Natural killer cell treated with Interleukin-12 subunit alpha and Interleukin-12 subunit beta and Interleukin-15 and Interleukin-18, amount 100 ng/mL, for 72 hours (primary cell): ENCODE measurements at regions not wholly inside any gene's neighbourhood (a gene's known extent, or its start where the extent isn't known, plus 50 kb on each side); places are given as distances from the start of the nearest gene placed in this dataset.
"Not testable (repeated sequence)": the region's sequence is repeated elsewhere in the genome, so short reads cannot be mapped to it uniquely, and the experiment has no call there.

ENCODE experiments used
- ATAC-seq, 2 donors: fragments of 150-1000 bp; cut with Tn5 transposase in 1 of 2; sonication (Bioruptor Pico), chemical (Tn5 transposase) in 1 of 2; 2 replicates each; pipeline ENCODE4 v1.10.0; 2021
- DNase-seq: peaks from one replicate; pipeline ENCODE4 v3.0.0; 2022; ENCODE audit warnings: low spot score
- H3K27ac Mint-ChIP-seq, 2 donors: 1 replicate in 1 of 2; 2 replicates in 1 of 2; pipeline ENCODE4 v1.8.0; 2022; ENCODE audit warnings: mixed read lengths in 2 of 2, mild to moderate bottlenecking in 1 of 2, moderate library complexity in 1 of 2
- H3K27me3 Mint-ChIP-seq, 2 donors: 1 replicate in 1 of 2; 2 replicates in 1 of 2; pipeline ENCODE4 v1.8.0; 2022; ENCODE audit warnings: mixed read lengths in 2 of 2
- H3K36me3 Mint-ChIP-seq: one replicate; pipeline ENCODE4 v1.8.0; 2022; ENCODE audit warnings: mixed read lengths
- H3K4me1 Mint-ChIP-seq, 2 donors: 1 replicate in 1 of 2; 2 replicates in 1 of 2; pipeline ENCODE4 v1.8.0; 2022; ENCODE audit warnings: low read depth in 2 of 2, mixed read lengths in 2 of 2, mild to moderate bottlenecking in 1 of 2
- H3K4me3 Mint-ChIP-seq: one replicate; pipeline ENCODE4 v1.8.0; 2022; ENCODE audit warnings: mixed read lengths
- H3K9me3 Mint-ChIP-seq: 2 replicates; pipeline ENCODE4 v1.8.0; 2022; ENCODE audit warnings: mixed read lengths

- no peaks in the 10 kb centered on the region for H3K4me1 Mint-ChIP-seq
- H3K9me3 Mint-ChIP-seq: peaks cover 28% of the 10 kb centered on the region
- H3K4me3 Mint-ChIP-seq: no peak overlapping the region
- no peak overlapping the region for H3K27ac Mint-ChIP-seq
- DNase-seq (no peak), ATAC-seq (no peak)
- H3K36me3 Mint-ChIP-seq: peaks cover 10% of the 10 kb centered on the region
- H3K27me3 Mint-ChIP-seq: no peaks in the 10 kb centered on the region
Measured at GRCh38 chr21:18832950-18833349, 429.4 kb upstream of the TMPRSS15 start.

- H3K9me3 Mint-ChIP-seq: peaks cover 33% of the 10 kb centered on the region
- H3K4me1 Mint-ChIP-seq: not testable (repeated sequence)
Measured at GRCh38 chr21:18834121-18834520, 430.5 kb upstream of the TMPRSS15 start.

GRCh38 chr21:18840239-18840638 is 436.7 kb upstream of the TMPRSS15 start:
- Mint-ChIP-seq H3K4me3 (no peak overlapping the region), H3K27ac (no peak overlapping the region), H3K36me3 (peaks cover 13% of the 10 kb centered on the region), H3K9me3 (peaks cover 31% of the 10 kb centered on the region), H3K4me1 (no peaks in the 10 kb centered on the region), H3K27me3 (no peaks in the 10 kb centered on the region)
- ATAC-seq (no peak), DNase-seq (no peak)

More at GRCh38 chr21:18834121-18834520, 430.5 kb upstream of the TMPRSS15 start:
- not testable (repeated sequence) for H3K27ac Mint-ChIP-seq, H3K27me3 Mint-ChIP-seq, ATAC-seq, H3K4me3 Mint-ChIP-seq, DNase-seq
- H3K36me3 Mint-ChIP-seq: peaks cover 13% of the 10 kb centered on the region

GRCh38 chr21:18857606-18858005 is 454.0 kb upstream of the TMPRSS15 start:
- not testable (repeated sequence) for H3K27ac Mint-ChIP-seq, DNase-seq, H3K4me3 Mint-ChIP-seq, H3K4me1 Mint-ChIP-seq, H3K27me3 Mint-ChIP-seq, ATAC-seq
- H3K36me3 Mint-ChIP-seq: peaks cover 19% of the 10 kb centered on the region
- peaks cover 20% of the 10 kb centered on the region for H3K9me3 Mint-ChIP-seq

GRCh38 chr21:18869104-18869503 is 465.5 kb upstream of the TMPRSS15 start:
- Mint-ChIP-seq H3K4me1 (no peaks in the 10 kb centered on the region), H3K9me3 (peaks cover 9% of the 10 kb centered on the region), H3K27ac (no peak overlapping the region), H3K4me3 (no peak overlapping the region), H3K27me3 (no peaks in the 10 kb centered on the region), H3K36me3 (peaks cover 6% of the 10 kb centered on the region)
- no peak for DNase-seq
- no peak for ATAC-seq

GRCh38 chr21:18877917-18878316 is 474.3 kb upstream of the TMPRSS15 start:
- no peaks in the 10 kb centered on the region for H3K27me3 Mint-ChIP-seq
- no peak for DNase-seq

GRCh38 chr21:18887922-18888602 is 484.5 kb upstream of the TMPRSS15 start:
- H3K4me1 Mint-ChIP-seq: no peaks in the 10 kb centered on the region
- H3K9me3 Mint-ChIP-seq: peaks cover 21% of the 10 kb centered on the region
- no peak for DNase-seq
- no peak overlapping the region for H3K4me3 Mint-ChIP-seq
- no peaks in the 10 kb centered on the region for H3K27me3 Mint-ChIP-seq
- H3K36me3 Mint-ChIP-seq: peaks cover 5% of the 10 kb centered on the region
- ATAC-seq: no peak
- H3K27ac Mint-ChIP-seq: no peak overlapping the region

More at GRCh38 chr21:18877917-18878316, 474.3 kb upstream of the TMPRSS15 start:
- no peaks in the 10 kb centered on the region for H3K4me1 Mint-ChIP-seq
- H3K4me3 Mint-ChIP-seq: no peak overlapping the region
- H3K9me3 Mint-ChIP-seq: peaks cover 8% of the 10 kb centered on the region
- no peak for ATAC-seq
- no peak overlapping the region for H3K27ac Mint-ChIP-seq
- H3K36me3 Mint-ChIP-seq: peaks cover 7% of the 10 kb centered on the region

- H3K9me3 Mint-ChIP-seq: peaks cover 6% of the 10 kb centered on the region
Measured at GRCh38 chr21:18893406-18893805, 489.8 kb upstream of the TMPRSS15 start.

GRCh38 chr21:18894387-18894786 is 490.8 kb upstream of the TMPRSS15 start:
- H3K9me3 Mint-ChIP-seq: peaks cover 6% of the 10 kb centered on the region
- H3K27me3 Mint-ChIP-seq: no peaks in the 10 kb centered on the region
- no peak overlapping the region for H3K4me3 Mint-ChIP-seq
- H3K36me3 Mint-ChIP-seq: peaks cover 6% of the 10 kb centered on the region
- H3K27ac Mint-ChIP-seq: no peak overlapping the region
- no peak for DNase-seq
- H3K4me1 Mint-ChIP-seq: no peaks in the 10 kb centered on the region
- ATAC-seq: no peak

More at GRCh38 chr21:18893406-18893805, 489.8 kb upstream of the TMPRSS15 start:
- no peak overlapping the region for H3K4me3 Mint-ChIP-seq
- no peaks in the 10 kb centered on the region for H3K4me1 Mint-ChIP-seq
- no peaks in the 10 kb centered on the region for H3K27me3 Mint-ChIP-seq
- H3K27ac Mint-ChIP-seq: no peak overlapping the region
- no peak for ATAC-seq
- no peak for DNase-seq
- H3K36me3 Mint-ChIP-seq: peaks cover 6% of the 10 kb centered on the region

- no peak overlapping the region for H3K4me3 Mint-ChIP-seq
- ATAC-seq: no peak
- H3K9me3 Mint-ChIP-seq: no peaks in the 10 kb centered on the region
- H3K4me1 Mint-ChIP-seq: no peaks in the 10 kb centered on the region
- DNase-seq: no peak
- no peaks in the 10 kb centered on the region for H3K27me3 Mint-ChIP-seq
- H3K27ac Mint-ChIP-seq: no peak overlapping the region
- peaks cover 6% of the 10 kb centered on the region for H3K36me3 Mint-ChIP-seq
Measured at GRCh38 chr21:18899261-18899660, 495.7 kb upstream of the TMPRSS15 start.

- ATAC-seq: no peak
- no peaks in the 10 kb centered on the region for H3K36me3 Mint-ChIP-seq
- no peak overlapping the region for H3K4me3 Mint-ChIP-seq
- peaks cover 4% of the 10 kb centered on the region for H3K9me3 Mint-ChIP-seq
- H3K4me1 Mint-ChIP-seq: no peaks in the 10 kb centered on the region
- no peaks in the 10 kb centered on the region for H3K27me3 Mint-ChIP-seq
- DNase-seq: no peak
- H3K27ac Mint-ChIP-seq: no peak overlapping the region
Measured at GRCh38 chr21:18902660-18903059, 499.1 kb upstream of the TMPRSS15 start.

- no peak overlapping the region for H3K4me3 Mint-ChIP-seq
- H3K4me1 Mint-ChIP-seq: no peaks in the 10 kb centered on the region
- no peak for DNase-seq
- H3K9me3 Mint-ChIP-seq: peaks cover 11% of the 10 kb centered on the region
- no peaks in the 10 kb centered on the region for H3K36me3 Mint-ChIP-seq
- H3K27me3 Mint-ChIP-seq: no peaks in the 10 kb centered on the region
- ATAC-seq: no peak
- no peak overlapping the region for H3K27ac Mint-ChIP-seq
Measured at GRCh38 chr21:18907076-18907475, 503.5 kb upstream of the TMPRSS15 start.

- H3K4me1 Mint-ChIP-seq: no peaks in the 10 kb centered on the region
- no peaks in the 10 kb centered on the region for H3K27me3 Mint-ChIP-seq
- no peaks in the 10 kb centered on the region for H3K36me3 Mint-ChIP-seq
- ATAC-seq (no peak), DNase-seq (no peak)
- peaks cover 11% of the 10 kb centered on the region for H3K9me3 Mint-ChIP-seq
- H3K27ac Mint-ChIP-seq: no peak overlapping the region
- H3K4me3 Mint-ChIP-seq: no peak overlapping the region
Measured at GRCh38 chr21:18908641-18909040, 505.1 kb upstream of the TMPRSS15 start.

- Mint-ChIP-seq H3K9me3 (peaks cover 22% of the 10 kb centered on the region), H3K27ac (no peak overlapping the region), H3K4me1 (no peaks in the 10 kb centered on the region), H3K36me3 (no peaks in the 10 kb centered on the region), H3K4me3 (no peak overlapping the region), H3K27me3 (no peaks in the 10 kb centered on the region)
- no peak for ATAC-seq
- DNase-seq: no peak
Measured at GRCh38 chr21:18913914-18914313, 510.3 kb upstream of the TMPRSS15 start.

GRCh38 chr21:18914570-18914969 is 511.0 kb upstream of the TMPRSS15 start:
- ATAC-seq: no peak
- H3K27ac Mint-ChIP-seq: no peak overlapping the region
- H3K4me3 Mint-ChIP-seq: no peak overlapping the region
- no peak for DNase-seq
- no peaks in the 10 kb centered on the region for H3K36me3 Mint-ChIP-seq
- no peaks in the 10 kb centered on the region for H3K4me1 Mint-ChIP-seq
- H3K9me3 Mint-ChIP-seq: peaks cover 22% of the 10 kb centered on the region
- no peaks in the 10 kb centered on the region for H3K27me3 Mint-ChIP-seq
